GM19397 (cell line): ENCODE measurements at regions not wholly inside any gene's neighbourhood (a gene's known extent, or its start where the extent isn't known, plus 50 kb on each side); places are given as distances from the start of the nearest gene placed in this dataset.

Source experiments
- ATAC-seq: cut with Tn5 transposase; IDR thresholded peaks from one replicate; pipeline ENCODE4 v1.9.1; 2021; ENCODE audit warnings: mild to moderate bottlenecking, moderate library complexity; ENCODE audit not compliant: unreplicated experiment

DNA sequence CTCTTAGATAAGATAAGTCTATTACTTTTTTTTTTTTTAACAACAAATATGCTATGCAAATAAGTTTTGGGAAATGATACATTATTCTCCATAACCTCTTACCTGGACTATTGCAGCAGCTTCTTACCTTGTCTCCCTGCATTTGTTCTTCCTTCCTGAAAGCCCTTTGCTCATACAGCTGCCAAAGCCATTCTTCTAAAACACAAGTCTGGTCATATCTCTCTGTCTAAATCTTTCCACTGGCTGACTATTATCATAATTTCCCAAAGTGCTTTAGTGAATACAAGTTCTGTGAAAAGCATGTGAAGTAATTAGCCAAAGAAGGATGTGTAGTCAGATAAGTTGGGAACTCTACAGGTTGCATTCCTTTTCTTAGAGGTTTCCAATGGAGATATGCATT is 115.4 kb upstream of the CNTLN start:
- ATAC-seq, result no peak

DNA sequence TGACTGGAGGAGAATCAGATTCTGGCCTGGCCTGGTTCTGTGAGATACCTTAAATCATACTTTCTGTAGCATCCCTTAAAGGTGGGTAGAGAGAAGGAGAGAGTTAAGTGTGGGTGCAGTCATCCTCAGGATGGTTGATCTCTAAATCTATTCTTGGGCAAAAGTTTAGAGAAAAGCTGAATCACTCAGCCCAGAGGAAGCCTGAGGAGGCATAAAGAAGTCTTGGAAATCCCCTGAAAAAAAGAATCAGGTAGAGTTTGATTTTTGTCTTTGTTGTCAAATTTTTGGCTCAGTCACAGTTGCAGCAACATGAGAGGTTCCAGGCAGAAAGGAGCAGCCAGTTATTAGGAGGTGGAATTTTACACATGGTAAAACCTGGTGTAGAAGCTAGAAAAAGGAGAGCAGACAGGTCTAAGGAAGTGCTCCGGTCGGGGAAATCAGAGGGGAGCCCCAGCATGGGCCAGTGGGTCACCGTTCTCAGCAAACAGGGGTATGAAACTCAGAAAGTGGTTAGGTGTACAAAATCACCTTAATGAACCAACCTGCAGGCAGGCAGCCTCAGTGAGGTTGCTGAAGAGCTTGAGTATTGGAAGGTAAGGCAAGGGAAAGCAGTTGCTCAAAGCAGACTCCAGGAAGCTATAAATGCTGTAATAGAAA is 116.2 kb upstream of the CNTLN start:
- ATAC-seq, result peak; percentile 48

DNA sequence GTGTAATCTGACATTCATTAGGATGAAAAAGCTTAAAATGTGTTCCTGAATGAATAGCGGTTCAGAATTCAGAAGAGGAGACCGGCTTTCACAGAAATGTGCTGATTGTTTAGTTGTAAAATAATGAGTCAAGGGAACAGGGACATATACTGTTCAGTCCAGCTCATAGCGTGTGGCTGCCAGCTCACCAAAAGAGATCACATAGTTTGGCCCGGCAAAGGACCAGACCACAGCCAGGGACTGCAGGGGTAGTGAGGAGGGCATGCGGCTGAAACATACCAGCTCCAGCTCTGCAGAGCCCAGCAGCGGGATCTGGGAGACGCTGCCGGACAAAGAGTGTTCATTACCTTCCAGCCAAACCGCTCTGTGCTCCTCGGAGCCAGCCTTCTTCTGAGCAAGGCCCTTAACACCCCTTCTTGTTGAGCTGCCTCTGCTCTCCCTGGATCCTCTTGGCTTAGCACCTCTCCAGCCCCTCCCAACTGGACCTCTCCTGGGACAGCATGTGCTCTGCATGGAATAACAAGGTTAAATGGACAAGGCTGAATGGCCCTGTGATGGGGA is 116.8 kb upstream of the CNTLN start:
- ATAC-seq, result peak; percentile 15

DNA sequence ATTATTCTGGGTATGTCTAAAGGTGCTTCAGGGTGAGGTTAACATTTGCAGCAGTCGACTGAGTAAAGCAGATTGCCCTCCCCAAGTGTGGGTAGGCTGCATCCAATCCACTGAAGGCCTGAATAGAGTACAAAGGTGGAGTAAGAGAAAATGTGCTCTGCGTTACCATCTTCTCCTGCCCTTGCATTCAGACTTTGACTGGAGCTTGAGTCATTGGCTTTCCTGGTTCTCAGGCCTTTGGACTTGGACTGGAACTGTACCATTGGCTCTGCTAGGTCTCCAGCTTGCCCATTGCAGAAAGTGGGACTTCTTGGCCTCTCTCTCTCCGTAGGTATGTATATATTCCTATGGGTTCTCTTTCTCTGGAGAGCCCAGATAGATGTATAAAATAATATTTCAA is 120.9 kb upstream of the CNTLN start:
- ATAC-seq, result no peak

DNA sequence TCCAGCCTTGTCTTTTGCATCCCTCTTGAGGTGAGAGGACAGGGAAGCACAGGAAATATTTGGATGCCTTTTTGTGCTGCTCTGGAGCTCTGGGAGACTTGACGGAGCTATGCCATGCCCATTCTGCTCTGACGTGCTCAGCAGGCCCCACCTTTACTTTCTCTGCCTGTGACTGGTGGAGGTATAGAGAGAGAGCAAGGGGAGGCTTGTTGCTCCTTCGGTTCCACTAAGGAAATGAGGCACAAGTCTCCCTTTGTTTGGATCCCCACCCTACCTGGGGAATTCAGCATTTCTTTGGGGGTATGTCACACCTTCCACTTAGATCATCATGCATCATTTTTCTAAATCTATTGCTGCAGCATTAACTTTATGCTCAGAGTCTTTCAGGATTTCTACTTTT is 121.8 kb upstream of the CNTLN start:
- no peak for ATAC-seq

DNA sequence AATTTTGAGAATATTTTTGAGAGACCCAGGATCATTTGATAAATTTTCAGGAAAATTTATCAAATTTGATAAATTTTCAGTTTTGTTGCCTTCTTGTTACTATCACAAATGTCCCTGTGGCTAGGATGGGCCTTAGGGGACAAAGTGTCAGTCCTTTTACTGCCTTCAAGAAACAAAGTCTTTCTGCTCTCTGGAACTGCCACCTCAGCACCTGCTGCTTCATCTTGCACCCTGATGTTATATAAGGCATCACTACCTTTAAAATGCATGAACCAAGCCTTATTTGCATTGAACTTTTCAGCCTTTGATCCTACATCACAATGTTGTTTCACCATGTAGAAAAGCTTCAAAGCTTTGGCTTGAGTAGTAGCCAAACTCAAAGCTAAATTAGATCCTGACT is 123.0 kb upstream of the CNTLN start:
- ATAC-seq, result no peak

DNA sequence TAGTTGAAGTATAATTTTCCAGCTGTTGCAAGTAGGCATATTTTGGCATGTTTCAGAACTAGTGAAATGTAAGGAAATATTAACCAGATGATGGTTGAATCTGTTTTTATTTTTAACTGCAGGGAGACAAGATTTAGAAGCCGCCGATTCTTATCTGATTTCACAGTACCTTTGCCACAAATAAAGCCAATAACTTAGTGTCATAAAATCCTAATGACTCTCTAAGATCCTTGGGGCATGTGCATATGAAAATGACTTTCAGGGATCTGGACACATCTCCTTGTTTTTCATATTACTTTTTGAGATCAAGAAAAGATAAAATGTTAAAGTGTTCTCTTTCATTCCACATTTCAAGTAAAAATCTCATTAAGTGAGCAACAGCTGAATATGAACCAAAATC is 125.8 kb upstream of the CNTLN start:
- ATAC-seq, result no peak

DNA sequence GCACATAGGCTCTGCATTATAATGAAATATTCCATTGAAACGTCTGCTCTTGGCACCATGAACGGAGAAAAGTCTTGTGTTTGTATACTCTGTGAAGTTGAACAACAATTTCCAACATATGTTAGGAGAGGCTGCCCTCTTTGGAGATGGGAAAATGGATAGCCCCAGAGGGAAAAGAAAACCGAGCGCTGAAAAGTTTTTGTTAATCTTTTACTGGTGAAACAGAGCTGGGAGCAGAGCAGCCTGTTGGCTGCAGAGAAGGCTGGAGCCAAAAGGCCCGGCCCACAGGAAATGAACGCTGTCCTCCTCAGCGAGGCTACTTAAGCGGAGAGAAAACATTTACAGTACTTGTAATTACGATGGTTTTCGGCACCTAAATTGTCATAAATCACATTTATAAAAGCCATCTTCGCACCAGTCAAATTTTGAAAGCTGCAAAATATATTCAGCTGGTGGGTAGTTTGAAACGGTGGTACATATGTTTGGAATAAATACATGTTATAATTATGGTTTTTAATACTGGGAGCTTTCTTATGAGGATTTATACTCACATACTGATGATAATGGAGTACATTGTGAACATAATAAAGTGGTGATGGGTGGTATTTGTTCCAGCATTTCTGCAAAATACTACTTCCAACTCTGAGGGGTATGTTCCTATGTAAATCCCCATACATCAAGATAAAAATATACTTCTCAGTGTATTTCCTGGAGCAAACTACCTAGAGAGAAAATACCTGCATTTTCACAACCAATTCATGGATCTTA is 129.6 kb upstream of the CNTLN start:
- ATAC-seq, result no peak

DNA sequence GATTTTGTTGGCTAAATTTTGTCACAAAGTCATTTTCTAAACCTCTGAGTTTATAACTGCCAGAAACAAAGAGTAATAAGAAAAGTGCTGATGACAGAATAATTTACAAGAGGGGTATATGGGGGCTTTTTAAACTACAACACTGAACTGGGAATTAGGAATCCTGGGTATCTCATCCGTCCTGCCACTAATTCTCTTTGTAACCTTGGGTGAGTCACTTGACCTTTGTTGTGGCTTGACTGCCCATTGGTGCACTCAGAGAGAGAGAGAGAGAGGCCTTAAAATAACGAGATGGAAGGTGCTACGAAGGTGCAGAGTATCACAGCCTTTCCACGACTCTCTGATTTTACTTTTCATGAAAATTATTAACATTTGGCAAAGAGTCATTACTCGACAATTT is 130.3 kb upstream of the CNTLN start:
- ATAC-seq, result no peak

DNA sequence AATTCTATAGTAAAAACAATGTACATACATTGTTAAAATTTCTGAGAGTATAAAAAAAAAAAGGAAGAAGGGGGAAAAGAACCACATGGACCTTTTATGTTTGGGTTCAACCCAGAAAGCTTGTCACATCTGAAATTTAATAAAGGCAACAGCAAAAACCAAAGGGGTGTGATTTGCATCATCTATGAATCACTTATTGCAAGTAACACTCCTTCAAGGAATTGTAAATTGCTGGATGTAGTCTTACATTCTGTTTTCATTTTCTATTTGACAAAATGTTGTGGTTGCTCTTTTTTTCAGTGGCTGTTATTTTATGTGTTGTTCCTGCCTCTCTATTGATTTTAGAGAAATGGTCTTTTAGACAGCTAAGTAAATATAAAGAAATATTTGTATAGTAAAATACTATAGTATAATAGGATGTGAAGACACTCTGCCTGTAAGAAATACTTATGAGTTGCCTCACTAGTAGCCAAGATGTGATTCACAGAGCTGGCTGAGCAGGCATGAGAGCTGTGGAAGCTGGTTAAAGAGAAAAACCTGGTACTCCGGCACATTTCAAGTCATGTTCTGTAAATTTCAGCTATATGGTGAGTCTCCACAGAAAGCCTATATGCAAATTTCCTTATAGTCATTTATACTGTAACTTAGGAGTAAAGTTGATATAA is 131.1 kb upstream of the CNTLN start:
- ATAC-seq, result no peak

DNA sequence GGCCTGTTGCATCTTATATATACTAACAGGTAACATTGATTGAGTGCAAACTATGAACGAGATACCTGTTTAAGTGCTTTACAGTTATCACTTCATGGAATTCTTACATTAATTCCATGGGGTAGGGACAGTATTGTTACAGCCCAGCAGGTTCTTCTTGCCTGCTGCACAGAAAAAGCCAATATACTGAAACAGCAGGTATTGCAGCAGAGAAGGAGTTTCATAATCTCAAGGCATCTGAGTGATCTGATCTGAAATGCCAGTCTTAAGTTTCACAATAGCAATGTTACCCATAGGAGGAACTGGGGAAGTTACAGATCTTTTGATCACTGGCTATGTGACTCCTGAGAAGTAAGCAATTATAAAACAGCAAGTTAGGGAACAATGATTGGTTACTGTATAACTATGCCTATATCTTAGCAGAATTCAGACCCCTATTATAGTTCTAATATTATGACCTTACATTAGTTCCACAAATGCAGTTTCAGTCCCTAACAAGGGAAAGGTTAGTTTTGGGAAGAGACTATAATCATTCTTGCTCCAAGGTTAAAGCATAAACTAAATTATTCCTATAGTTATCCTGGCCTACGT is 126.5 kb upstream of the BNC2 start:
- no peak for ATAC-seq

DNA sequence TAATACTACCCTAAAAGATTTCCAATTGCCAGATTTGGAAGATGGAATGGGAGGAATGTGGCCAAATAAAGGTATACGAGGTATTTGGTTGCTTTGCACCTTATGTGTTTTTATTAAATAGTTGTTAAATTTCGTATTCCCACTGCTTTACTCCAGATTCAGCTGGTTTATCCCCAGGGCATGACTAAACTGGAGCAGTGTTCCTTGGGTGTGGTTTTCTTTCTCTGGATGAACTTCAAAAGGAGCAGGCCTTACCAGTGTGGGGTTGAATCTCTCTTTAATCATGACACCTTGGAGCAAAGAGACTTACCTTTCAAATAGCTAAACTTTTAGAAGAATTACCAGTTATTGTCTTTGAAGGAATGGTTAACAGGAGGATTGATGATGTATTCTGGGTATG is 121.7 kb upstream of the BNC2 start:
- no peak for ATAC-seq

DNA sequence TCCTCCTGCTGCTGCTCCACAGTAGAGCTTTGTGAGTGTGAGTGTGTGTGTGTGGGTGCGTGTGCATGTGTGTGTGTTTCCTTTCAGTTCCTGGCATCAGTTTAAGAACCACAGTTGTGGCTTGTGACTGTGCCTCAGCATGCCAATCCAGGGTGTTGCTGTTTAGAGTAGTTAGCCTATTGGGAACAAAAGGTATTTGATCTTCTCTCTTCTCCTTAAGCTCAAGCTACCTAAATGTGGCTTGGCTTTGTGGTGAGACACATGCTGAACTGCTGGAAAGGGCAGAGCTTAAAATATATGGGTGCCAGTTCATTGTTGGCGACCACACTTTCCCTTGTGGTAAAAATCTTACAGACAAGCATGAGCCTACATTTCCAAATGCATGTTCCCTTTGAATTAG is 116.6 kb upstream of the BNC2 start:
- ATAC-seq, result no peak

DNA sequence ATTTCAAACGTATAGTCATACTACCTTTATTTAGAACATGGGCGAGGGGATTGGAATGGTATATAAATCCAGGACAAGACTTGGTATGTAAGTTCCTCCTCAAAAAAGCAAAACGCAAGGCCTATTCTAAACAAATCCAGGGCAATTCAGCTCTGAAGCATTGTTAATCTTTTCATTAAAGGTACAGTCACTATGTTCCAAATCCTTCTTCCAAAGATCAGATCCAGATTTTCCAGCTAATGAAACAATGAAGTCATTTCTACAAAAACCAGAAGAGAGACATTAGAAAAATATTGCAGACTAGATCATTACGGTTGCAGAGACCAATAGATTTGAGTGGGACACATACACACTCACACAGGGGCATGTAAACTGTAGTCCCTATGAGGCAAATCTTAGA is 116.1 kb upstream of the BNC2 start:
- ATAC-seq, result no peak

DNA sequence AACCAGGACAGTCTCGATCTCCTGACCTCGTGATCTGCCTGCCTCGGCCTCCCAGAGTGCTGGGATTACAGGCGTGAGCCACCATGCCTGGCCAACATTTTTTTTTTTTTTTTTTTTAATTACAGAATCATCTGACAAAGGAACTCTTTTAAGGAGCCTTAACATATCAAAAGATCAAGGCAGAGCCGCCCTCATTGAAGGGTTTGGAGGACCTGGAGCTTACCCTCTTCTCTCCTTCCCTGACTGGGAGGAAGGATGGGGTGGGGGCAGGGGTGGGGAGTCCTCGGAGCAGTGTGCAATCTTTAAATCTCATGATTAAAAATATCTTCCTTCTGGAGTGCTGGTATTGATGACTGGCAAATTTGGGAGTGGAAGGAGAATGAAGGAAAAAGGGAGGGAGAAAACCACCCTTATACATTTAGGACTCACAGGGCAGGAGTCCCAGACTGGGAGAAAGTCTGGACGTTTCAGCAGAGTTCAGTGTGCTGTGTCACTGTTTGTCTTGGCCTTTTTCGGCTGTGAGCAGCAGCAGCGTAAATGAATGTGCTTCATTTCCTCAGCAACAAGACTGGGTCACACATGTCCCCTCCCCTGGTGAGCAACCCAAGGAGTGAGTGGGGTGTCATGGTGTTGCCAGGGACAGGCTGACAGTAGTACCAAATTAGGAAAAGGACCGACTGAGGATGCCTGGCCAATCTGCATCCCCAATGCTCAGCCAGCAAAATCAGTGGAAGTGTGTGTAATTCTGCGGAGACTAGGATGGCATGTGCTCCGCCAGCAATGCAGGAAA is 115.3 kb upstream of the BNC2 start:
- ATAC-seq, result no peak

DNA sequence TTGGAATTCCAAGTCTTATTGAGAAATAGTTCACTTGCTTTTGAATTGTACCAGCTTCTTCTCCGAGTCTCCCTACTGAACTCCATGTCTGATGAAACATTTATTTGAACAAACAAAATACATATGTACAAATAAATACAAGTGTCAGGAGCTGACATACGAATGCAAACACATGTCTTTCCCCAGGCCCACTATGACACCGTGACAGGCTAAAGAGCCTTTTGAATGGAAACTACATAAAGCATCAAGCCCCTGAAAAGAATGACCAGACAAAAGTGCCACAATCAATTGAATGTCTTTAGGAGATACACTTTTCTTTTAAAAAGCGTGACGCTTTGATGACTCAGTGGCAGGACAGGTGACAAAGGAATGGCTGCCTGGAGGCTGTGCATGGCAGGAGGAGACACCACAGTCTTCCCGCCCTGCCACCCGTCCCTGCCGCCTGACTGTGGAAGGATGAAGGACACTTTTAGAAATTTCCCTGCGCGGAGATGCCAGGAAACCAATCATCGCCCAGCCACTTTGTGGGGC is 112.4 kb upstream of the BNC2 start:
- ATAC-seq, result no peak

DNA sequence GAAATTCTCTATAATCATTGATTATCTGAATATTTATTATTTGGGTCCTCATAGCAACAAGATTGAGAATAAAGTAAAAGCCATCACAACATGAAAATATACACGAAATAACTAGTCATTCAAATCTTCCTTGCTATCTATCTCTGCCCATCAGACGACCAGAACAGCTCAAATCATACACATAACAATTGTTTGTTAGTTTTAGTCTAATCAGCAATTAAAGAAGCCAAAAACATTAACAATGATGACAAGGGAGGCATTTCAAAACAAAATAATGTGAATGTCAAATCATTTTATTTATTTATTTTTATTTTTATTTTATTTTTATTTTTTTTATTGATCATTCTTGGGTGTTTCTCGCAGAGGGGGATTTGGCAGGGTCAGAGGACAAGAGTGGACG is 106.0 kb upstream of the BNC2 start:
- no peak for ATAC-seq

DNA sequence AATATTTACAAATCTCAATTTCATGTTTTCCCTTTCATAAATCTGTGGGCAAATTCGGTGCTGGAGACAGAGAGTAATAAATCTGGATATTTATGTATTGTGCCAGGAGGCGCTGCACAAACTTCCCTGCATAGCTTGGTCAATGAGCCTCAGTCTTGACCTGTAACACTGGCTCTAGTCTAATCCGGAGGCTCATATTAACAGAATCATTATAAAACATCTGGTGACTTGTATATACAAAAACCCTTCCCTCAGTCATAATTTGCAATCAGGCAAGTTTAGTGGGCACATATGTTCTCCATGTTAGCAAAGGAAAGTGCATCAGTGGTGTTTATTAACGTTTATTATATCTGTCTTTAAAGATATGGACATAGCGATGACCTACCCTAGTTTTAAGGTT is 104.0 kb upstream of the BNC2 start:
- ATAC-seq, result no peak

DNA sequence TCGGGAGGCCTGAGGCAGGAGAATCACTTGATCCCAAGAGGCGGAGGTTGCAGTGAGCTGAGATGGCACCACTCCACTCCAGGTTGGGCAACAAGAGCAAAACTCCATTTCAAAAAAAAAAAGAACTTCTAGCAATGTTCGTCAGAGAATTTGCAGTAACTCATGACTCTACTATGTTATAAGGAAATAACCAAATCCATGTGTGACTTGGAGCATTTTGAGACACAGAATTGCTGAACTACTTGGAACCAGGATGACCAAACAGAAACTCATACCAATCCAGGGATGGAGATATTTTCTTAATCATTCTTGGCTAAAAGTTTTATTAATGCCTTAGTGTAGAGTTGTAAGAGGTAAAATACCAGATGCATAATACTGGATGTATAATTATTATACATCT is 99.9 kb upstream of the BNC2 start:
- ATAC-seq, result no peak

DNA sequence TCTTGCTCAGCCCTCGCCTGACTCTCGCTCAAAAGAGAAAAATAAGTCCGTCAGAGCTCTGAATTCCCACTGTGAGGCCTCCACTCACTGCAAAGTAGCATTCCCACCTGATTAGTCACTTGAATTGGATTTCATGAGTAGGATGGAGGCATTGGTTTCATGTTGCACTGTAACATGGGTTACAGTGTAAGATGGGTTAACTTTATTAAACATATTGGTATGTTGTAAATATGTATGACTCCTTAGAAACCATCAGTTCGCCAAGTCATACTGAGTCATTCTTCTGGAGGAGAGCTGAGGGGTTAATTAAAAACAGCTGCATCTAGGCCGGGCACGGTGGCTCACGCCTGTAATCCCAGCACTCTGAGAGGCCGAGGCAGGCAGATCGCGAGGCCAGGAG is 93.8 kb upstream of the BNC2 start:
- ATAC-seq, result no peak

DNA sequence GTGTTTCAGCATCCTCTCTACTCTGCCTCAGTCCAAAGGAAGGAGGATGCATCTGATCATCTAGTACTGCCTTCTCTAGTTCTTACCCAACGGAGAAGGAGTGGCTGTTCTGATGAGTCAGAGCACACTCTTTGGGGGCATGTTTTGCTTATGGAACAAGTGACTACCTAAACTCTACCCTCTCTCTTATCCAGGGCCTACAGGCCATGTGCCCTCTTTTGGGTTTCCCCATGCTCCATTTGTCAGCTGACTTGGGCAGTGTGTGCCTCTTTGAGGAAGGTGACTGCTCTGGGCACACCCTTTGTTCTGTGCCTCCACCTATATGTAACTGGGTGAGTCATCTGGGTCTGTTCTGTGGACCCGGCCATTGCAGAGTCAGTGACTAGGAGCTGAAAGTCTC is 89.6 kb upstream of the BNC2 start:
- no peak for ATAC-seq
